Epithelial cell of esophagus (primary cell): ENCODE measurements at regions not wholly inside any gene's neighbourhood (a gene's known extent, or its start where the extent isn't known, plus 50 kb on each side); places are given as distances from the start of the nearest gene placed in this dataset.

Source experiments
- DNase-seq: peaks from one replicate; pipeline ENCODE4 v3.0.0; 2010; ENCODE audit warnings: low read depth
- H3K4me3 ChIP-seq: 2 replicates; pipeline ENCODE4 v1.5.1; 2011; ENCODE audit warnings: mild to moderate bottlenecking, low read length, control low read depth
- TF ChIP-seq, protein P1 (sequence below): IDR thresholded peaks from 2 replicates; pipeline ENCODE4 v1.5.1; 2011; ENCODE audit warnings: low read depth, mild to moderate bottlenecking, low read length, control low read depth, inconsistent platforms; ENCODE audit not compliant: insufficient read depth; ENCODE audit errors: missing control alignments

DNA sequence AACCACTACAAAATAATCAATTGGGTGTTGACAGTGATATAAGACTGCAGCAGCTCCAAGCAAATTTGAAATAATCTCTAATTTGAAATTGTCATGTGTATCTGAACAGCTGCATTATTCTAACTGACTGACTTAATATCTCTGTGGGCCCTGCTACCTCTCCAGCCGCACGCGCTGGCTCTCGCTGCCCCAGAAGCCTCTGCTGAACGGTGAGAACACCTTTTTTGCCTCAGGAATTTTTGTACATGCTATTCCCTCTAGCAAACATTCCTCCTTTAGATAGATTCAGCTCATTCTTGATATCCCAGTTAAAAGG is 155.9 kb upstream of the MDFIC start:
- H3K4me3 ChIP-seq = no peak overlapping the region
- DNase-seq = no peak
- TF ChIP-seq, protein P1, sequence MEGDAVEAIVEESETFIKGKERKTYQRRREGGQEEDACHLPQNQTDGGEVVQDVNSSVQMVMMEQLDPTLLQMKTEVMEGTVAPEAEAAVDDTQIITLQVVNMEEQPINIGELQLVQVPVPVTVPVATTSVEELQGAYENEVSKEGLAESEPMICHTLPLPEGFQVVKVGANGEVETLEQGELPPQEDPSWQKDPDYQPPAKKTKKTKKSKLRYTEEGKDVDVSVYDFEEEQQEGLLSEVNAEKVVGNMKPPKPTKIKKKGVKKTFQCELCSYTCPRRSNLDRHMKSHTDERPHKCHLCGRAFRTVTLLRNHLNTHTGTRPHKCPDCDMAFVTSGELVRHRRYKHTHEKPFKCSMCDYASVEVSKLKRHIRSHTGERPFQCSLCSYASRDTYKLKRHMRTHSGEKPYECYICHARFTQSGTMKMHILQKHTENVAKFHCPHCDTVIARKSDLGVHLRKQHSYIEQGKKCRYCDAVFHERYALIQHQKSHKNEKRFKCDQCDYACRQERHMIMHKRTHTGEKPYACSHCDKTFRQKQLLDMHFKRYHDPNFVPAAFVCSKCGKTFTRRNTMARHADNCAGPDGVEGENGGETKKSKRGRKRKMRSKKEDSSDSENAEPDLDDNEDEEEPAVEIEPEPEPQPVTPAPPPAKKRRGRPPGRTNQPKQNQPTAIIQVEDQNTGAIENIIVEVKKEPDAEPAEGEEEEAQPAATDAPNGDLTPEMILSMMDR = no peak

DNA sequence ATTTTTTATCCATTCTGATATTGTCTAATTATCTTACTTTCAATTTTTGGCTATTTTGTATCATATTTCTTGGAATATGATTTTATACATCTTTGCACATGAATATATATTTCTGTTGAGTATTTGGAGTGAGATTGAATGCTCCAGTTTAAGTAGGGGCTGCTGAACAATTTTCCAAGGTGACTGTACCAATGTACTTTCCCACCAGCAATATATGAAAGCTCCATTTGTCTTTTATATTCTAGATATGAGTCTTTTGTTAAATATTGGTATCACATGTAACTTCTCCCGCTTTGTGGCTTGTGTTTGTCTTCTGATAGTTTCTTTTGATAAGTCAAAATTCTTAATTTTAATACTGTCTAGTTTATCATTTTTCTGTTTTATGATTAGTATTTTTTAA is 144.6 kb upstream of the MDFIC start:
- H3K4me3 ChIP-seq = no peak overlapping the region
- no peak for DNase-seq
- TF ChIP-seq, protein P1 = no peak

DNA sequence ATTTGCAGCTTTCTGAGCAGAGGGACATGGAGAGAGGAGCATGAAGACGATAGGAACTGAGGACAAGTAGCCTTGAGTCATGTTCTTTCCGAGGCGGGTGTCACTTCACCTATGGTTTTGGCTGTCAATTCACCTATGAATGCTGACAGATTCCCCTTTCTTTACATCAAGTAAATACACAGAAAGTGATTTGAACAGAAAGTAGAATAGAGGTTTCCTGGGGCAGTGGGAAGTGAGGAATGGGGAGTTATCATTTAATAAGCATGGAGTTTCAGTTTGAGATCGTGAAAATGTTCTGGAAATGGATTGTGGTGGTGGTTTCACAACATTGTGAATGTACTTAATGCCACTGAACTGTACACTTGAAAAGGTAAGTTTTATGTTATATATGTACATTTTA is 138.4 kb upstream of the MDFIC start:
- H3K4me3 ChIP-seq = no peak overlapping the region
- TF ChIP-seq, protein P1 = no peak
- no peak for DNase-seq

DNA sequence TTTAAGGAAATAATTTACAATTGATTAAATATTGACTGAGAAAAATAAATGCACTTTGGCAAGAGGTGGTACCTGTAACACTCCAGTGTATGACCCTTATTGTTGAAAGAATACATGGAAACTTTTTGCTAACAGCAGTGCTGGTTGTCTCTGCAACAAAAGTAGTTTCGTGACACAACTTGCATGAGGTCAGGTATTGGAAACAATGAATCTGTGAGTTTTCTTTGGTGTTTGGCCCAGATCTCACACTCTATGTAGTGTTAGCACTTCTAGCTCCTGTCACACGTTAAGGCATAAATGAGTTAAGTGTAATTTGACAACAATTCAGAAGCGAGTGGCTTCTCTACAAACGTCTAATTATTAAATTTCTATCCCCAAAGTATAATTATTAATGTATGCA is 137.7 kb upstream of the MDFIC start:
- no peak for DNase-seq
- H3K4me3 ChIP-seq = no peak overlapping the region
- TF ChIP-seq, protein P1 = no peak

DNA sequence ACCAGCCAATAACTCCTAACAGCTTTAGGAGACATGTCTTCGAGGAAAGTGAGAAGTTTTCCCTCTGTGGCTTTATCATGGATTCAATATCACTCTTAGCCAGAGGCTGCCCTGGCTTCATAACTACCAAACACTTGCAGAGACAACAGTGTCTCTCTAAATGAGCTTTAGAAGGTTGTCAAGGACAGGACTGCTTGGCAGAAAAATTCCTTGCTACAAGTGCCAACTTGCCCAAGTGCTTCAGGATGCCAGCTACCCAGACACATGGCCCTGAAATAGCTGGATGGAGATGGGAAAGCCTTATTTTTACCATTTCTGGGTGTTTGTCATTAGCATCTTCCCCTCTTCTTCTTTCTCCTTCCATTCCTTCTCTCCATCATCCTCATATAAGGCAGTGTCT is 137.1 kb upstream of the MDFIC start:
- DNase-seq = peak; percentile 74
- TF ChIP-seq, protein P1 = no peak

DNA sequence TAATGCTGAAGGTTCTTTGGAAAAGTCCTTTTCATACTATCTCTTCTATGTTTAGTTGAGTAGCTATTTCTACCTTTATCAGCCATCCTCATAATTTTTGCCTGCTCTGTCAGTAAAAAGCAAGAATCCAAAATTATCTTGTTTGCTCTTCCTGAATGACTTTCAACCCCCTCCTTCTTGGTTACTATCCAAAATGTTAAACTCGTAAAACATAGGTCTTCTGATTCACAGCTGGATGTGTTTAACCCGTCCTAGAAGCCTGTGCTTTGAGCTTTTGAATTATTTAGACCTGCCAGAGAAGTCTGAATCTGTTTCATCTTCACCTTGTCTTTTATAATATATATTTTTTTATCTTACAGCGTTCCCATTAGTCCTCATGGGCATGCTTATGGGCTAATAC is 136.4 kb upstream of the MDFIC start:
- TF ChIP-seq, protein P1 = no peak
- H3K4me3 ChIP-seq = no peak overlapping the region
- DNase-seq = no peak

More for the DNA sequence above, 137.1 kb upstream of the MDFIC start:
- H3K4me3 ChIP-seq = no peak overlapping the region

DNA sequence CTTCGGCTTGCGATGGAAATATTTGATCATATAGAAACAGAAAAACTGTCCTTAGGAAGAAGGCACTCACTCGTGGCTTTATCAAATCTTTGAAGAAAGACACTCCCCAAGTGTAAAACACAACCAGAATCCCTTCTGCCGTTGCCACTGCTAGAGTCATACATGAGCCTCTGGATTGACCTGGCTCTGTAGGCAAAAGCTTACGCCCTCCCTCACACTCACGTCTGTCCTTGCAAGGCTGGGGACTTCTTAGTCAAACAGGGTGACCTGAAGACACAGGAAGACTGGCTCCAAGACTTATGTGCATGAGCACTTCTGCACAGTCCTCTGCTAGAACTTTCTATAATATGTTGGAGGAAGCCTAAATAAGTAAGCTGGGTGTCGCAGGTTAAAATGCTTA is 135.4 kb upstream of the MDFIC start:
- TF ChIP-seq, protein P1 = no peak
- no peak overlapping the region for H3K4me3 ChIP-seq
- no peak for DNase-seq
